Liver (tissue), 8 donors: ENCODE measurements at regions not wholly inside any gene's neighbourhood (a gene's known extent, or its start where the extent isn't known, plus 50 kb on each side); places are given as distances from the start of the nearest gene placed in this dataset.

ENCODE experiments used
- DNase-seq: peaks from one replicate; pipeline ENCODE4 v3.0.0-alpha.2; 2017; ENCODE audit warnings: low spot score
- H3K27ac ChIP-seq, 2 donors: one replicate each; pipeline ENCODE4 v1.7.0; 2013; ENCODE audit warnings: inconsistent platforms in 2 of 2, low read length in 2 of 2, control low read depth in 1 of 2, low read depth in 1 of 2, mild to moderate bottlenecking in 1 of 2
- H3K27me3 ChIP-seq, 4 donors: one replicate each; pipeline versions ENCODE4 v1.6.1 to v1.7.0; 2013; ENCODE audit warnings: low read length in 3 of 4, inconsistent platforms in 1 of 4, mild to moderate bottlenecking in 1 of 4, moderate library complexity in 1 of 4; ENCODE audit not compliant: control insufficient read depth in 4 of 4, insufficient read depth in 4 of 4
- H3K36me3 ChIP-seq, 4 donors: one replicate each; pipeline versions ENCODE4 v1.6.1 to v1.7.0; 2013; ENCODE audit warnings: low read length in 3 of 4, mild to moderate bottlenecking in 3 of 4, low read depth in 1 of 4, moderate library complexity in 1 of 4; ENCODE audit not compliant: control insufficient read depth in 4 of 4, insufficient read depth in 3 of 4
- H3K4me1 ChIP-seq, 4 donors: one replicate each; pipeline versions ENCODE4 v1.6.1 to v1.7.0; 2013; ENCODE audit warnings: low read length in 3 of 4, mild to moderate bottlenecking in 3 of 4, moderate library complexity in 1 of 4; ENCODE audit not compliant: control insufficient read depth in 4 of 4, insufficient read depth in 4 of 4
- H3K4me3 ChIP-seq, 3 donors: one replicate each; pipeline versions ENCODE4 v1.6.1 to v1.7.0; 2013; ENCODE audit warnings: low read length in 3 of 3, control low read depth in 1 of 3, low read depth in 1 of 3, mild to moderate bottlenecking in 1 of 3
- H3K9ac ChIP-seq, 2 donors: one replicate each; pipeline ENCODE4 v1.7.0; 2013; ENCODE audit warnings: low read length in 2 of 2, mild to moderate bottlenecking in 2 of 2, moderate library complexity in 2 of 2, control low read depth in 1 of 2, low read depth in 1 of 2
- H3K9me3 ChIP-seq, 4 donors: one replicate each; pipeline versions ENCODE4 v1.6.1 to v1.7.0; 2013; ENCODE audit warnings: low read length in 3 of 4; ENCODE audit not compliant: control insufficient read depth in 4 of 4
- EGR1 ChIP-seq, 2 donors: IDR thresholded peaks; 2 replicates each; pipeline ENCODE4 v1.6.1; 2016 to 2018; ENCODE audit warnings: antibody characterized with exemption in 2 of 2, low read depth in 2 of 2
- FOXA1 ChIP-seq: IDR thresholded peaks from 2 replicates; pipeline ENCODE4 v1.6.1; 2016; ENCODE audit warnings: antibody characterized with exemption
- FOXA2 ChIP-seq: IDR thresholded peaks from 2 replicates; pipeline ENCODE4 v1.6.1; 2016; ENCODE audit warnings: antibody characterized with exemption
- GABPA ChIP-seq, 2 donors: IDR thresholded peaks in 1 of 2; conservative IDR thresholded peaks in 1 of 2; 2 replicates each; pipeline ENCODE4 v1.6.1; 2016; ENCODE audit warnings: antibody characterized with exemption in 2 of 2, mild to moderate bottlenecking in 1 of 2, moderate library complexity in 1 of 2
- HNF4A ChIP-seq, 2 donors: conservative IDR thresholded peaks; 2 replicates each; pipeline ENCODE4 v1.6.1; 2016; ENCODE audit warnings: antibody characterized with exemption in 2 of 2, mild to moderate bottlenecking in 2 of 2
- HNF4G ChIP-seq: IDR thresholded peaks from 2 replicates; pipeline ENCODE4 v1.6.1; 2016; ENCODE audit warnings: antibody characterized with exemption
- JUND ChIP-seq, 2 donors: IDR thresholded peaks; 2 replicates each; pipeline ENCODE4 v1.6.1; 2016; ENCODE audit warnings: antibody characterized with exemption in 2 of 2
- NR2F2 ChIP-seq: IDR thresholded peaks from 2 replicates; pipeline ENCODE4 v1.6.1; 2016; ENCODE audit warnings: antibody characterized with exemption
- RAD21 ChIP-seq, 2 donors: IDR thresholded peaks; 2 replicates each; pipeline ENCODE4 v1.6.1; 2016; ENCODE audit warnings: antibody characterized with exemption in 2 of 2, mild to moderate bottlenecking in 2 of 2
- RXRA ChIP-seq, 2 donors: IDR thresholded peaks; 2 replicates each; pipeline ENCODE4 v1.6.1; 2017 to 2018; ENCODE audit warnings: antibody characterized with exemption in 2 of 2, mild to moderate bottlenecking in 1 of 2
- SP1 ChIP-seq: IDR thresholded peaks from 2 replicates; pipeline ENCODE4 v1.6.1; 2018; ENCODE audit warnings: antibody characterized with exemption, mild to moderate bottlenecking
- TAF1 ChIP-seq: conservative IDR thresholded peaks from 2 replicates; pipeline ENCODE4 v1.6.1; 2016; ENCODE audit warnings: antibody characterized with exemption, mild to moderate bottlenecking
- YY1 ChIP-seq: IDR thresholded peaks from 2 replicates; pipeline ENCODE4 v1.6.1; 2016; ENCODE audit warnings: antibody characterized with exemption, mild to moderate bottlenecking
- WGBS: extraction: QIAGEN DNeasy Blood & Tissue Kit; methylation state at CpG from one replicate; pipeline ENCODE4 v1.1.7; 2013; 5-methylcytosine and 5-hydroxymethylcytosine counted together
- TF ChIP-seq, protein P1 (sequence below): IDR thresholded peaks from 2 replicates; pipeline ENCODE4 v1.6.1; 2016; ENCODE audit warnings: antibody characterized with exemption
- TF ChIP-seq, protein P2 (sequence below): fragments of 150-350 bp; IDR thresholded peaks from 2 replicates; pipeline ENCODE4 v1.5.1; 2017; ENCODE audit warnings: improper control_type of control experiment, low read depth, low read length; ENCODE audit not compliant: missing input control
- TF ChIP-seq, protein P3 (sequence below): IDR thresholded peaks from 2 replicates; pipeline ENCODE4 v1.6.1; 2016; ENCODE audit warnings: antibody characterized with exemption
- TF ChIP-seq, protein P4 (sequence below): IDR thresholded peaks from 2 replicates; pipeline ENCODE4 v1.6.1; 2016; ENCODE audit warnings: antibody characterized with exemption, mild to moderate bottlenecking
- TF ChIP-seq, protein P5 (sequence below): IDR thresholded peaks from 2 replicates; pipeline ENCODE4 v1.6.1; 2016; ENCODE audit warnings: antibody characterized with exemption
- donor health status: healthy.
- donor health status: healthy.
- donor health status: healthy.
- donor health status: healthy.
- donor health status: healthy.

DNA sequence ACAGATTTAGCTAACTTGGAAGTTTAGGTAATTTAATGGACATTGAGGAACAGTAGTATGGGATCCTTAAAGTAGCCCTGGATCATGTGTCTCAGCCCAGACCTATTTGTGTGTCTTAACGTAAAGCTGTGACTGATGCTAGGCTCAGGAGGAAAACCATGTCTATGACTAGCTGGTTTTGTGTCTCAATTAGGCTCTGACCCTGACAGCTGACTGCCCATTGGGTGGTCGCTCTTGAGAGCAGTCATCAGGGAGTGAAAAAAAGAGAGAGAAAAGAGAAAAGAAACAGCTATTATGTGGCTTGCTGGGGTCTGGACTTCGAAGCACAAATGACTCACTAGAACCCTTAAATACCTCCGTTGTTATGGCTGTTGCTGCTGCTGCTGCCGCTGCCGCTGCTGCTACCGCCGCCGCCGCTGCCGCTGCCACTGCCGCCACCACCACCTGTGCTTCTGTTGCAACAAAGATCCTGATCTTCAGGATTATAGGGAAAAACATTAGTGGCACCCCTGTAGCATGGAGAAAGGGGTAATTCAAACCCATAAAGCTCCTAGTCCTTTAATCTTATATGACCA, 70.7 kb downstream of the GSPT2 start:
- no peak for DNase-seq
- no peaks in the 10 kb centered on the region for H3K36me3 ChIP-seq
- no peaks in the 10 kb centered on the region for H3K9me3 ChIP-seq
- no peak overlapping the region for H3K9ac ChIP-seq
- H3K27ac ChIP-seq: no peak overlapping the region
- 98% methylated on average over 12 of the region's 12 CpGs for WGBS
- no peaks in the 10 kb centered on the region for H3K4me1 ChIP-seq
- TF ChIP-seq RXRA (IDR thresholded peaks at IDR 0.05) (no peak), HNF4A (conservative IDR thresholded peaks at IDR 0.05) (no peak), GABPA (IDR thresholded peaks at IDR 0.05 in 1 of 2, conservative IDR thresholded peaks at IDR 0.05 in 1 of 2) (no peak), YY1 (no peak), TAF1 (no peak)
- TF ChIP-seq, protein P1, sequence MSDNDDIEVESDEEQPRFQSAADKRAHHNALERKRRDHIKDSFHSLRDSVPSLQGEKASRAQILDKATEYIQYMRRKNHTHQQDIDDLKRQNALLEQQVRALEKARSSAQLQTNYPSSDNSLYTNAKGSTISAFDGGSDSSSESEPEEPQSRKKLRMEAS: no peak
- H3K4me3 ChIP-seq: no peak overlapping the region
- H3K27me3 ChIP-seq: no peaks in the 10 kb centered on the region

DNA sequence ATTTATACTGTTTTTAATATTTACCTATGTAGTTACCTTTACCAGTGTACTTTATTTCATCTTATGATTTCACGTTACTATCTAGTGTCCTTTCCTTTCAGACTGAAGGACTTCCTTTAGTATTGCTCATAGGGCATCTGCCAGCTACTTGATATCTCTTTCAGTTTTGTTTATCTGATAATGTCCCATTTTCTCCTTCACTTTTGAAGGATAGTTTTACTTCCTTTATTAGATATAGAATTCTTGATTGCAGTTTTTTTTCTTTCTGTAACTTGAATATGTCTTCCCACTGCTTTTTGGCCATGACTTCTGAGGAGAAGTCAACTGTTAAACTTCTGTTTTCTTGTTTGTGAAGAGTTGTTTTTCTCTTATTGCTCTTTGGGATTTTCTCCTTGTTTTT, 69.4 kb upstream of the MAGED1 start:
- 59% methylated on average over 1 of the region's 1 CpG for WGBS
- no peak overlapping the region for H3K4me3 ChIP-seq
- TF ChIP-seq, protein P2, sequence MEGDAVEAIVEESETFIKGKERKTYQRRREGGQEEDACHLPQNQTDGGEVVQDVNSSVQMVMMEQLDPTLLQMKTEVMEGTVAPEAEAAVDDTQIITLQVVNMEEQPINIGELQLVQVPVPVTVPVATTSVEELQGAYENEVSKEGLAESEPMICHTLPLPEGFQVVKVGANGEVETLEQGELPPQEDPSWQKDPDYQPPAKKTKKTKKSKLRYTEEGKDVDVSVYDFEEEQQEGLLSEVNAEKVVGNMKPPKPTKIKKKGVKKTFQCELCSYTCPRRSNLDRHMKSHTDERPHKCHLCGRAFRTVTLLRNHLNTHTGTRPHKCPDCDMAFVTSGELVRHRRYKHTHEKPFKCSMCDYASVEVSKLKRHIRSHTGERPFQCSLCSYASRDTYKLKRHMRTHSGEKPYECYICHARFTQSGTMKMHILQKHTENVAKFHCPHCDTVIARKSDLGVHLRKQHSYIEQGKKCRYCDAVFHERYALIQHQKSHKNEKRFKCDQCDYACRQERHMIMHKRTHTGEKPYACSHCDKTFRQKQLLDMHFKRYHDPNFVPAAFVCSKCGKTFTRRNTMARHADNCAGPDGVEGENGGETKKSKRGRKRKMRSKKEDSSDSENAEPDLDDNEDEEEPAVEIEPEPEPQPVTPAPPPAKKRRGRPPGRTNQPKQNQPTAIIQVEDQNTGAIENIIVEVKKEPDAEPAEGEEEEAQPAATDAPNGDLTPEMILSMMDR: no peak
- TF ChIP-seq, protein P3, sequence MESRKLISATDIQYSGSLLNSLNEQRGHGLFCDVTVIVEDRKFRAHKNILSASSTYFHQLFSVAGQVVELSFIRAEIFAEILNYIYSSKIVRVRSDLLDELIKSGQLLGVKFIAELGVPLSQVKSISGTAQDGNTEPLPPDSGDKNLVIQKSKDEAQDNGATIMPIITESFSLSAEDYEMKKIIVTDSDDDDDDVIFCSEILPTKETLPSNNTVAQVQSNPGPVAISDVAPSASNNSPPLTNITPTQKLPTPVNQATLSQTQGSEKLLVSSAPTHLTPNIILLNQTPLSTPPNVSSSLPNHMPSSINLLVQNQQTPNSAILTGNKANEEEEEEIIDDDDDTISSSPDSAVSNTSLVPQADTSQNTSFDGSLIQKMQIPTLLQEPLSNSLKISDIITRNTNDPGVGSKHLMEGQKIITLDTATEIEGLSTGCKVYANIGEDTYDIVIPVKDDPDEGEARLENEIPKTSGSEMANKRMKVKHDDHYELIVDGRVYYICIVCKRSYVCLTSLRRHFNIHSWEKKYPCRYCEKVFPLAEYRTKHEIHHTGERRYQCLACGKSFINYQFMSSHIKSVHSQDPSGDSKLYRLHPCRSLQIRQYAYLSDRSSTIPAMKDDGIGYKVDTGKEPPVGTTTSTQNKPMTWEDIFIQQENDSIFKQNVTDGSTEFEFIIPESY: no peak
- TF ChIP-seq, protein P4, sequence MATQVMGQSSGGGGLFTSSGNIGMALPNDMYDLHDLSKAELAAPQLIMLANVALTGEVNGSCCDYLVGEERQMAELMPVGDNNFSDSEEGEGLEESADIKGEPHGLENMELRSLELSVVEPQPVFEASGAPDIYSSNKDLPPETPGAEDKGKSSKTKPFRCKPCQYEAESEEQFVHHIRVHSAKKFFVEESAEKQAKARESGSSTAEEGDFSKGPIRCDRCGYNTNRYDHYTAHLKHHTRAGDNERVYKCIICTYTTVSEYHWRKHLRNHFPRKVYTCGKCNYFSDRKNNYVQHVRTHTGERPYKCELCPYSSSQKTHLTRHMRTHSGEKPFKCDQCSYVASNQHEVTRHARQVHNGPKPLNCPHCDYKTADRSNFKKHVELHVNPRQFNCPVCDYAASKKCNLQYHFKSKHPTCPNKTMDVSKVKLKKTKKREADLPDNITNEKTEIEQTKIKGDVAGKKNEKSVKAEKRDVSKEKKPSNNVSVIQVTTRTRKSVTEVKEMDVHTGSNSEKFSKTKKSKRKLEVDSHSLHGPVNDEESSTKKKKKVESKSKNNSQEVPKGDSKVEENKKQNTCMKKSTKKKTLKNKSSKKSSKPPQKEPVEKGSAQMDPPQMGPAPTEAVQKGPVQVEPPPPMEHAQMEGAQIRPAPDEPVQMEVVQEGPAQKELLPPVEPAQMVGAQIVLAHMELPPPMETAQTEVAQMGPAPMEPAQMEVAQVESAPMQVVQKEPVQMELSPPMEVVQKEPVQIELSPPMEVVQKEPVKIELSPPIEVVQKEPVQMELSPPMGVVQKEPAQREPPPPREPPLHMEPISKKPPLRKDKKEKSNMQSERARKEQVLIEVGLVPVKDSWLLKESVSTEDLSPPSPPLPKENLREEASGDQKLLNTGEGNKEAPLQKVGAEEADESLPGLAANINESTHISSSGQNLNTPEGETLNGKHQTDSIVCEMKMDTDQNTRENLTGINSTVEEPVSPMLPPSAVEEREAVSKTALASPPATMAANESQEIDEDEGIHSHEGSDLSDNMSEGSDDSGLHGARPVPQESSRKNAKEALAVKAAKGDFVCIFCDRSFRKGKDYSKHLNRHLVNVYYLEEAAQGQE: no peak
- TF ChIP-seq JUND (IDR thresholded peaks at IDR 0.05) (no peak), NR2F2 (no peak), TAF1 (no peak), RAD21 (IDR thresholded peaks at IDR 0.05) (no peak), SP1 (no peak), HNF4A (conservative IDR thresholded peaks at IDR 0.05) (no peak), GABPA (IDR thresholded peaks at IDR 0.05 in 1 of 2, conservative IDR thresholded peaks at IDR 0.05 in 1 of 2) (no peak), RXRA (IDR thresholded peaks at IDR 0.05) (no peak), YY1 (no peak), FOXA1 (no peak), HNF4G (no peak), EGR1 (IDR thresholded peaks at IDR 0.05; ENCODE audit: low read depth in 2 of 2) (no peak), FOXA2 (no peak)
- TF ChIP-seq, protein P1: no peak
- TF ChIP-seq, protein P5, sequence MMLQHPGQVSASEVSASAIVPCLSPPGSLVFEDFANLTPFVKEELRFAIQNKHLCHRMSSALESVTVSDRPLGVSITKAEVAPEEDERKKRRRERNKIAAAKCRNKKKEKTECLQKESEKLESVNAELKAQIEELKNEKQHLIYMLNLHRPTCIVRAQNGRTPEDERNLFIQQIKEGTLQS: no peak

More for the DNA sequence above, 69.4 kb upstream of the MAGED1 start:
- no peaks in the 10 kb centered on the region for H3K36me3 ChIP-seq
- DNase-seq: no peak
- H3K9ac ChIP-seq: no peak overlapping the region
- no peaks in the 10 kb centered on the region for H3K4me1 ChIP-seq
- no peaks in the 10 kb centered on the region for H3K9me3 ChIP-seq
- H3K27me3 ChIP-seq: no peaks in the 10 kb centered on the region
- no peak overlapping the region for H3K27ac ChIP-seq
